HEK293 (cell line): ENCODE measurements at regions not wholly inside any gene's neighbourhood (a gene's known extent, or its start where the extent isn't known, plus 50 kb on each side); places are given as distances from the start of the nearest gene placed in this dataset.

Source experiments
- ZNF768 ChIP-seq: fragments of 450-650 bp; formaldehyde crosslinking; IDR thresholded peaks from 2 replicates; pipeline ENCODE4 v1.5.1; 2018; ENCODE audit warnings: missing biosample characterization, mild to moderate bottlenecking, missing genetic modification characterization
- ZNF776 ChIP-seq: fragments of 450-650 bp; formaldehyde crosslinking; IDR thresholded peaks from 2 replicates; pipeline ENCODE4 v1.5.0; 2017; ENCODE audit warnings: missing biosample characterization, missing genetic modification characterization, borderline replicate concordance
- TF ChIP-seq, protein P1 (sequence below): fragments of 450-650 bp; formaldehyde crosslinking; IDR thresholded peaks from 2 replicates; pipeline ENCODE4 v1.5.1; 2016; ENCODE audit warnings: missing biosample characterization, missing genetic modification characterization

DNA sequence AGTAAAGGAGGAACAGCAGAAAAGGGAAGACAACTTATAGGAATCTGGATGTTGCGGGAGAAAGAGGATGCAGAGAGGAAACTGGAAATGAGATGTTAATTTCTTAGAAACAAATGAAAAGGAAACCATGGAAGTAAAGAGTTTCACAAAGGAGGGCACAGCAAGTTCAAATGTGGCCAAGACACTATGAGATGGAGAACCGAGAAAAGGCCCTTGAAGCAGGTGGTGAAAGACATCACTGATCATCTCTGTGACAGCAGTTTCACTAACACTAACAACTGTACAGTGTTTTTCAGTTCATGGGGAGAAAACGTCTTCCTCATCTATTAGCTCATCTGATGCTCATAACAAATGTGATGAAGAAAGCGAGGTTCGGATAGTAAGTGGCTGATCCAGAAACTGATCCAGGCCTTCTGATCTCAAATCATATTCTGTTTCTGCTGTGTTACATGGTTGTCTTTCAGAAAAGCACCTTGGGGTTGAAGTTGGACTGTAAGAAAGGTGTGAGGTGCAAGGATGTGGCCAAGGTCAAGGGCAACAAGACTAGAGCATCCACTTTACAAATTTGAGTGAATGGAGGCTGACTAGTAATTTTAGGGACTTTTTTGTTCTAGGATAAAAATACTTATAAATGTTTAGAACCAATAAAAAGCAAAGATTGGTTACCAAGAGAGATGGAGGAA lies 492.1 kb upstream of the CADM1 start:
- TF ChIP-seq, protein P1, sequence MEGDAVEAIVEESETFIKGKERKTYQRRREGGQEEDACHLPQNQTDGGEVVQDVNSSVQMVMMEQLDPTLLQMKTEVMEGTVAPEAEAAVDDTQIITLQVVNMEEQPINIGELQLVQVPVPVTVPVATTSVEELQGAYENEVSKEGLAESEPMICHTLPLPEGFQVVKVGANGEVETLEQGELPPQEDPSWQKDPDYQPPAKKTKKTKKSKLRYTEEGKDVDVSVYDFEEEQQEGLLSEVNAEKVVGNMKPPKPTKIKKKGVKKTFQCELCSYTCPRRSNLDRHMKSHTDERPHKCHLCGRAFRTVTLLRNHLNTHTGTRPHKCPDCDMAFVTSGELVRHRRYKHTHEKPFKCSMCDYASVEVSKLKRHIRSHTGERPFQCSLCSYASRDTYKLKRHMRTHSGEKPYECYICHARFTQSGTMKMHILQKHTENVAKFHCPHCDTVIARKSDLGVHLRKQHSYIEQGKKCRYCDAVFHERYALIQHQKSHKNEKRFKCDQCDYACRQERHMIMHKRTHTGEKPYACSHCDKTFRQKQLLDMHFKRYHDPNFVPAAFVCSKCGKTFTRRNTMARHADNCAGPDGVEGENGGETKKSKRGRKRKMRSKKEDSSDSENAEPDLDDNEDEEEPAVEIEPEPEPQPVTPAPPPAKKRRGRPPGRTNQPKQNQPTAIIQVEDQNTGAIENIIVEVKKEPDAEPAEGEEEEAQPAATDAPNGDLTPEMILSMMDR (tag by site-specific recombination) = no peak
- TF ChIP-seq ZNF768 (tag by site-specific recombination) (no peak), ZNF776 (no peak)
